ENCODE measurements at regions not wholly inside any gene's neighbourhood (a gene's known extent, or its start where the extent isn't known, plus 50 kb on each side); places are given as distances from the start of the nearest gene placed in this dataset.

DNA sequence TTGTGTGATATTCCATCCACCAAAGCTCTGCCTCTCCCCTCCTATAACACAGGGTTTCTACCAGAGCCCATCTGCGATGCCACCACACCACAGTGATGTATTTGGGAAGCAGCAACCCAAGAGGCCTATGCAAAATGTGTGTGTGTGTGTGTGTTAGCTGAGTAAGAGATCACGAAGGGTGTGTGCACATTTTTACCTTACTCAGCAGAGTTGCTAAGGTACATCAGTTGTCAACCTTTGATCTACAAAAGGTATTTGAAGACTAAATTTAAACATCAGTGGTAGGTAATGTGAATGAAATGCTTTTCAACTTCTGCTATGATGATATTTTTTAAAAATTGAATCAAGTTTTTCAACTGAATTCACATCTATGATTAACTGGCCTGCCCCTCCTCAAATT, 227.6 kb downstream of the FBXO15 start:
- no peak for DNase-seq (ENCODE audit: low read depth)

DNA sequence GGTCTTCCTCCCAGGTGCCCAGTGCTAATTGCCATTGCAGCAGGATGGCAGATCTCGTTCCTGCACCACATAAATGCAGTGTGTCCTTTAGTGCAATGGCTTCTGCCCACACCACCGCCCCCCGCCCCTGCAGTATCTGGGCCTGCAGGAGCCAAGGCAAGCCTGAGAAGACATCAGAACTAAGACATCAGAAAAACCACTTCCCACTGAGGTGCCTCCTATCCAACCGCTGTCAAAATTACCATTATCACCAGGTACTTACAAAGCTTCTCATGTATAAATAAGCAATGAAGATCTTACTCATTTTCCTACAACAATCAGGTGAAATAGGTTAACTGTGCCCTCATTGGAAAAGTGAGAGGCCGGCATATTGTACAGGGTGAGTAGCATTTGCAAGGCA, 228.8 kb downstream of the FBXO15 start:
- no peak for DNase-seq (ENCODE audit: low read depth)

DNA sequence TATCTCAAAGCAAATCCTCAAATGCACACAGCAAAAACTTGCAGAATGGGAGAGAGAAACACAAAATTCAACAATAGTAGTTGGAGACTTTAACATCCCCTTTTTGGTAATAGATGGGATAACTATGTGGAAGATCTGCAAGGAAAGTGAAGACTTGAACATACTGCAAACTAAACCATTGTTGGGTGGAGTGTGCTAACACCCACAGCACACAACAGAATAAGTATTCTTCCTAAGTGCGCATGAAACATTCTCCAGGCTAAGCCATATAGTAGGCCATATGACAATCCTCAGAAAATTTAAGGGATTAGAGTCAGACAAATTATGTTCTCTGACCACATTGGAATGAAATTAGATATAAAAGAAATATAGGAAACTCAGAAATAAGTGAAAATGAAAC, 230.6 kb downstream of the FBXO15 start:
- no peak for DNase-seq (ENCODE audit: low read depth)

DNA sequence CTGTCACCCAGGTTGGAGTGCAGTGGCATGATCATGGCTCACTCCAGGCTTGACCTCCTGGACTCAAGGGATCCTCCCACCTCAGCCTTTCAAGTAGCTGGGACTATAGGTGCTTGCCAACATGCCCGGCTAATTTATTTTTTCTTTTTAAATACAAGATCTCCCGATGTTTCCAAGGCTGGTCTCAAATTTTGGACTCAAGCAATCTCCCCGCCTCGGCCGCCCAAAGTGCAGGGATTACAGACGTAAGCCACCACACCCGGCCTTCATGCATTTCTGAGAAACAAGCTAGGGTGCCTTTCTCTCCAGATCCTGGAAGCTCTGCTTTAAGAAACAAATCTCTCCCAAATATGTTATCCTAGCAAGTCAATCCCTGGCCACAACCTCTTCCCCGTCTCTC, 234.1 kb downstream of the FBXO15 start:
- DNase-seq (ENCODE audit: low read depth) = no peak

DNA sequence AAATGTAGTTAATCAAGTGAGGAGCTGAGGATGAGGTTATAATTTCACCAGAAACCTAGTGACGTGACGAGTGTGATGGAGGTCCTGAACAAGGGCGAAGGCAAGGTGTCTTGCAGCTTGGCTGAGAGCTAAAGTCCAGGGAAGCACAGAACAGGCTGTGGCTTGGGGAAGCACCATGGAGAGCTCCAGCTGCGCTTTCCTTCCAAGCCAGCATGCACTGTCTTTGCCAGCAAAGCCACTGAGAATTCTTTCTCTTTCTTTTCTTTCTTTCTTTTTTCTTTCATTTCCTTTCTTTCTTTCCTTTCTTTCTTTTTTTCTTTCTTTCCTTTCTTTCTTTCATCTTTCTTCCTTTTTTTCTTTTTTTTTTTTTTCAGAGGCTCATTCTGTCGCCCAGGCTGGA, 239.3 kb downstream of the FBXO15 start:
- DNase-seq (ENCODE audit: low read depth) = peak; percentile 63

DNA sequence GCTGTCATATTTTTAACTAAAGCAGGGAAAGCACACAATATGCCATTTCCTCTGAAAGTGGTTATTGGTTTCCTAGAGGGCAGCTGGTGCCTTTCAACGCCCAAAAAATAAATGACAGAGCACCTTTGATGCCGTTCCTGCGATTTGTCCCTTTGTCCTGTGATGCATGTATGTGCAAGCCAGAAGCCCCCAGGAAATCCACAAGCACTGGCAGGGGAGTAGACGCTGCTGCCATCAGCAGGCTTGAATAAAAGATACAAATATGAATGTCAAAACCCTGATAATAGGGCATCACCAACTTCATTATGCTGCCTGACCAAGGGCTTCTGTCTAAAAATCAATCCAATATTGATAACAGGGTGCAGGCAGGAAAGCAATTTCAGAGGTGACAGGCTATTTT, 246.1 kb downstream of the FBXO15 start:
- no peak for DNase-seq (ENCODE audit: low read depth)

DNA sequence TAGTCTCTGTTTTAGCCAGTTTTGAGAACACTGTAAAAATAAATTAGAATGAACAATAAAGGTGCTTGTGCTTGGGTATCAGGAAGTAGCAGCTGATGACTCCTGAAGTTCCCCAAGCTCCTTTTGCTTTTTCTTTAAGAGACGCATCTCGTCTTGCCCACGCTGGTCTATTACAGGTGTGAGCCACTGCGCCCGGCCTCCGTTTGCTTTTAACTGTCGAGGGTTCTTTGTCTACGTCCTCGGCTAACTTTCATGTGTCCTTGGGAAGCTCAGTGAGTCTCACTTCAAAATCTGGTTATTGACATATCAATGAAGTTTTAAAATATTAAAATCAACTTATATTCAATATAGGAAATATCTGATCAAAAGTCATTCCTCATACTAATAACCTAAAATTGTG, 246.5 kb downstream of the FBXO15 start:
- no peak for DNase-seq (ENCODE audit: low read depth)

DNA sequence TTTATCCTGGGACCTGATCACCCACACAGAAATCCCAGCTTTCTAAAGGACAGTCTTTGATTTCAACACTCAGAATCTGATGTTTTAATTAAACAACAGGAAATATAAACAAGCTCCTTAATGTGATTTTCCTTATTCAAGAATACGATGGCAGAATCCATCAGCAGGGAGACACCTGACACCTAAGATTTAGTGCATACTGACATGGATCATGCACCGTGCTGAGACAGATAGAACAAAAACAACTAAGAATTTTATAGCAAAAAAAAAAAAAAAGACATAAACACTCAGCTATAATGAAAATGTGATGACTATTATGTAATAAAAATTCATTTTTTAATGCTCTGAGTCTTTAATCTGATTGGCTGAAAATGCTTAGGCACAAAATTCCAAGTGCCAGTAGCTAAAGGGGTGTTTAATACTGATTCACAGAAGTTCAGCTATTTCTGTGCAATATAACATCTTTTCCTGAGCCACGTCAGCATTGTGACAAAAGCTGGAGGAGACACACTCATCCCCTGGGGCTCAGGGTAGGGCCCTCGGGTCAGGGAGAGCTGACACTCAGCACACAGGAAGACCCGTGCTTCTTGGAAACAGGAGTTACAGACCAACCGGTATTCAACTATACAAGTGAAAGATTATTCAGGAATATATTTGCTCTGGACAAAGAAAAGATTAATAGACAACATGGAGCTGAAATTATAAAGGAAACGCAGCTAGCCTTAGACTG, 247.4 kb downstream of the FBXO15 start:
- DNase-seq (ENCODE audit: low read depth) = no peak

DNA sequence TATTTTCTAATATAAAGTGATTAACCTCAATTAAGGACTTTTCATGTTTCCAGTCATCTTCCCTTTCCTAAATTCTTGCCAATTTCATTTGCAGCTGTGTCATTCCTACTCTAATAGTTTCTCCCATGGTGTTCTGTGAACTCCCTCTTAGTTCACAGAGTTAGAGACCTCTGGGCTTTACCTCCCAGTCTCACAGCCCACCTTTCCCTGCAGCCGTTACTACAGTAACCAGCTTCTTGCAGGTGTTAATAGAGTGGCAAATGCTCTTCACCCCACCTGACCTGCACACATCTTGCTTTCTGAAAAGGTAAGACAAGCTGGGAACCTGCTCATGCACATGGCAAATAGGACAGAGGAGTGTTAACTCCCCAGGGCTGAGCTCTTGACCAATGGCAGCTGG, 250.1 kb downstream of the FBXO15 start:
- DNase-seq (ENCODE audit: low read depth) = no peak

DNA sequence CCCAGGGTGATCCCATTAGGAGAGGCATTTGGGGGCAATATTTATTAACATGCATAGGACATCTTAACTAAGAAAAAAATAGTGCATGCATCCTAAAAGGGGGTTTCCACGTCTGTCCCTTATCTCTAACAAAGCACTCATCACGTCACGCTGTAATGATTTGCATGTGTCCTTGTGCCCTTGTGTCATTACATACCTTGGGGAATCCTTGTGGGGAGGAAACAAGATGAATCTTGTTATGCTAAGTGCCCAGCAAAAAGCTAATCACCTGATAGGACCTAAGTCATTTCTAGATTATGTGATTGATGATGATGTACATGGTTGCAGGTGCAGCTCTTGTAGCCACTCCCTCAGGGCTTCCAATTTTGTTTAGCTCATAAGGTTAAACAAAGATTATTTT, 250.9 kb downstream of the FBXO15 start:
- no peak for DNase-seq (ENCODE audit: low read depth)

DNA sequence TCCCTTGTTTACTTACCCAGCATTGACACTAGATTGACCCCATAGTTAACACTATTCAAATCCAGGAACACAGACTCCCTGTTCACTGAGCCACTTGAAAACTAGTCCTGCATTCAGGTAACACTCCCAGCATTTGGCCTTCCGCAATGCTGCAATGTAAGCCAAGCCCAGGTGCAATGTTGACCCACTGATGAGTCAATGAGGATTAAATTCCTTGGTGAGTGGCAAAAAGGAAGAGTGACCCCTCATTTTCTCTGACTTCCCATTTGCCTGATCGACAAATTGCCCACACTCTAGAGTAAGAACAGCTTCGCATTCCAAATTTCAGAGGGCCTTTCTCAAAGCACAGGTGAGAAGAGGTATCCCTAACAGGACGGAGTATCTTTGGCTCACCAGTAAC, 251.9 kb downstream of the FBXO15 start:
- DNase-seq (ENCODE audit: low read depth) = no peak

DNA sequence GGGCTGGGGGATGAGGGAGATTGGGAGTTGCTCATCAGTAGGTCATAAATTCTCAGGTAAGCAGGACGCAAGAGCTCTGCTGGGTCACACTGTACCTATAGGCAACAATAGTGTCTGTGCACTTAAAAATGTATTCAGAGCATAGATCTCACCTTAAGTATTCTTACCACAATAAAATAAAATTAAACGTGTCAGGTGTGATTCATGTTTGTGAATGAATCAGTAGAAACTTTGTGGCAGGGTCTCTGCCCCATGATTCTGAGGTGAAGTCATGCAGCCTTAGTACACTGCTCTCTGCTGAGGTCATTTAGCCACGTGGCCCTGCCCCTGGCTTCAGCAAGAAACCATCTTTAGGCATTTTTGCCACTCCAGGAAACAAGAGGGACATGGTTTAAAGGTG, 253.8 kb downstream of the FBXO15 start:
- no peak for DNase-seq (ENCODE audit: low read depth)

DNA sequence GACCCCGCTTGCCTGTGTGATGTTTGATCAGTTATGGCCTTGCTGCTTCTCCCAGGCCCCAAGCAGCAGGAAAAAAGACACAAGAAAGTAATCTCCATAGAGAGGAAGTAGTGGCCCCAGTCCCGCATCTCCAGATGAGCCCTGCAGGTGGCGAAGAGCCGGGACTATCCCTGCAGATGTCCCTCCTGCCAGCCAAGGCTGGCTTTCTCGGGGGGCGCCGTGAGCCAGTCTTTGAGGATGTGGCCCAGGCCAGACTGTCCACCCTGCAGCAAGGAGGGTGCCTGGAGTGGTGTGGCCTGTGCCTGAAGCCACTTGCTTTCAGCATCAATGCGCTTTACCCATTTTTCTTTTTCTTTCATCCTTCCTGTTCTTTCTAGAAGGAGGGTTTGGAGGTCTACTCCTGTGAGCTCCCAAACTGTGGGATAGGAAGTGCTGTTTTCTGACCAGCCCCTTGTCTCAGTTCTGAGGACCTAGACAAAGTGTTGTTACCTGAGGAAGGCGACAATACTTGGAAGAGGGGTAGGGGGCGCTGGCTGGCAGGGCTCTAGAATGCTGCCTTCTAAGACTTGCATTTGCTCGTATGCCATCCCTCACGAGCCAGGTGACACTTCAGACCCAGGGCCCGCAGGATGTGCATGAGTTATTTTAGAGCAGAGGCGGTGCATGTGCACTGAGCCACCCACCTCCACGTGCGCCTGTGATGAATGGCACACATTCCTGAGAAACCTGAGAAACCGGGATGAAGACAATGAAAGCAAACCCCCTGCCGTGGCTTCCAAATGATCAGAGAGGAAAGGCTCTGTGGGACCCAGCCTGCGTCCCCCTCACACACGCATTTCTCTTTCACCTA, 255.8 kb downstream of the FBXO15 start:
- DNase-seq (ENCODE audit: low read depth) = no peak

DNA sequence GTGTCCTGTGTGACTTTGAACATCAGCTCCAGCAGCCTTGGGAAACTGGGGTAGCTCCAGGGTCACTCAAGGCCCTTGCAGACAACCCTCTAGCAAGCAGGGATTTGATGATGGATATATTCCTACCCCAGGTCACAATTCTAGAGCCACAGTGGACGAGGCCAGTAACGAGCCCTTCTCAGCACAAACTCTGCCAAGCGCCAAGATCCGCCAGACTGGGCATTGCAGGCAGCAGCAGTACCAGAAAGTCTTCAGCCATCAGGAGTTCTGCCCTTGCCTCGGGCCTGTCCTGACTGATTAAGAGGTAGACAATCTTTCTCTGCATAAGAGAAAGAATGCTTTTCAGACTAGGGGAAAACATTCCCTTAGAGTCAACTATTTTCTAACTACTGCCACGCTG, 259.1 kb downstream of the FBXO15 start:
- DNase-seq (ENCODE audit: low read depth) = no peak

DNA sequence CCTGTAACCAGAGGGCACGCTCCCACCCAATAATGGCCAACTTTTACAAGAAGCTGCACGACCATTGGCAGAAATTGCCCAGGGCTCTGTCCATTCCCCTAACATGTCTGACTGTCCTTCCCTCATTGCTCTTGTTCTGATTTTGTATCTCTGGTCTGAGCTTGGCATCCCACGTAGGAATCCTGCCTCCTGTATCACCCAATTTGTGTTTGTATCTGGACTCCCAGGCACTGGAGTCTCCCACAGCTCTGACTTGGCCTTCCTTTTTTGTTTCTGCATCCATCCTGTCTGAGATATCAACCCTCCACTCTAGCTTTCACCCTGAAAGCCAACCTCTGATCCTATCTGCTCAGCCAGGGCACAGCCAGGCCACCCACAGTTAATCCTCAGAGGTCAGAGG, 259.8 kb downstream of the FBXO15 start:
- DNase-seq (ENCODE audit: low read depth) = no peak

DNA sequence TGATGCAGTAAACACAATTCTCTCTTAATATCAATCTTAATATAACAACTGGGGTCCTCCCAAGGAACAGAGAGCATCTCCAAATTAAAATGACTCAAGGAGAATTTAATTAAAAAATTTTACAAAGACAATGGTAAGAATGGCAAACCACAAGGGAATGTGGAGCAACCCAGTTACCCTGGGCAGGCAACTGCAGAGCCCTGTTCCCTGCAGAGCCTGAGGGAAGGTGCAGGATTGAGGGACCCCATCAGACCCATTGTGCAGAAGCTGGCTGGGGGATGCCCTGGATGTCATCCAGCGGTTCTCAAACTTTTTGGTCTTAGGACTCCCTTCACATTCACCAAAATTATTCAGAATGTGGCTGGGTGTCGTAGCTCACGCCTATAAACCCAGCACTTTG, 262.8 kb downstream of the FBXO15 start:
- no peak for DNase-seq (ENCODE audit: low read depth)

DNA sequence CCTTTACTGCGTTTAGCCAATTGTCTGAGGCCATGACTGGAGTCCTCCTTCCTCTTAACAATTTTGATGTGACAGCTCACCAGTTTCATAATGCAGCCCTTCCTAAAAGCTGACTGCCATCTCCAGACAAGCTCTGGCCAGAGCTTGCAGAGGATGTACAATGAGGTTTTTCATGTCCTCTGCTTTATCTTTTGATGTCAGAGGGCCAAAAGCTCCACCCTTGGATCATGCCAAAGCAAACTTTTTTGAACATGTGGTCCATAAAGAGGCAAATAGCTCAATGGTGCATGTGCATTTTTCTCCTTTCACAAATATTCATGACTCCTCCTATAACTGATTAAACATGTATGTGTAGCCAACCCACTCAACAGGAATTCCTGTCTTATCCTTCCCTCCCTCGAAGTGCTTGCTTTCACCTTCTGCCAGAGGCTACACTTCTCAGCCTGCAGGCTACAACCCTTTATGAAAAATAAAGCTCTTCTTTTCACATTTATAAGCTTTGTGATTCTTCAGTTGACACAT, 266.2 kb downstream of the FBXO15 start:
- DNase-seq (ENCODE audit: low read depth) = peak; percentile 48

DNA sequence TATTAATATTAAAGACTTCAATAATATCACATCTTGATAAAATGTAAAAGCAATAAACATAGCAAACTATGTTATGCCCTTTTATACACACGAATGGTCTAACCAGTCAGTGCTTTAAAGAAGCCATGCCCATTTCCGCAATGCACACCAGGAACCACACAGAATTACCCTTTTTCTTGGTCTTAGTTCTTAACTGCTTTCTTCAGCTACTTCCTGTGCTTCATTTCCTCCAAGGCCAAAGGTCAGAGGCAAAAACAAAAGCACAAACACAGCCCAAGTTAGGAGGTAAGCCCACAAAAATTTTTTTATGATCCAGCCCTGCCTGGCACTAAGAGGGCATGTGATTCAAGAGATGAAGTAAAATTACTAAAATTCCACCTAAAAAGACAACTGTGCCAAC, 267.2 kb downstream of the FBXO15 start:
- peak; percentile 32 for DNase-seq (ENCODE audit: low read depth)

DNA sequence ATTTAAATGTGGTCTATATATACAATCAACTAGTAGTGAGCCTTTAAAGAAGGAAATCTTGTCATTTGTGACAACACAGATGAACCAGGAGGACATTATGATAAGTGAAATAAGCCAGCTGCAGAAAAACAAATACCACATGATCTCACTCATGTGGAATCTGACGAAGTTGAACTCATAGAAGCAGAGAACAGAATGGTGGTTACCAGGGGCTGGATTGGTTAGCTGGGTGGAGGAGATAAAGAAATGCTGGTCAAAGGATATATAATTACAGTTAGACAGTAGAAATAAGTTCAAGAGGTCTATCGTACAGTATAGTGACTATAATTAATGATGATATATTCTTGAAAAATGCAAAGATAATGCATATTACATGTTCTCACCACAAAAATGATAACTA, 267.9 kb downstream of the FBXO15 start:
- DNase-seq (ENCODE audit: low read depth) = peak; percentile 77

DNA sequence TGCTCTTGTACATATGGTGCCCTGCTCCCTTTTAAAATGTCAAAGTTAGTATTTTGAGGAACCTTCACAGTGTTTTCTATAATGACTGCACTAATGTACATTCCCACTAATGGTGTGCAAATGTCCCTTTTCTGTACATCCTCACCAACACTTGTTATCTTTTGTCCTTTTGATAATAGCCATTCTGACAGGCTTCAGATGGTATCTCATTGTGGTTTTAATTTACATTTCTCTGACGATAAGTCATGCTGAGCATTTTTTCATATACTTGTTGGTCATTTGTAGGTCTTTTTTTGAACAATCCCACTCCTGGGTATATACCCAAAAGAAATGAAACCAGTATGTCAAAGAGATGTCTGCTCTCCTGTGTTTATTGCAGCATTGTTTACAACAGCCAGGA, 268.3 kb downstream of the FBXO15 start:
- DNase-seq (ENCODE audit: low read depth) = peak; percentile 51

DNA sequence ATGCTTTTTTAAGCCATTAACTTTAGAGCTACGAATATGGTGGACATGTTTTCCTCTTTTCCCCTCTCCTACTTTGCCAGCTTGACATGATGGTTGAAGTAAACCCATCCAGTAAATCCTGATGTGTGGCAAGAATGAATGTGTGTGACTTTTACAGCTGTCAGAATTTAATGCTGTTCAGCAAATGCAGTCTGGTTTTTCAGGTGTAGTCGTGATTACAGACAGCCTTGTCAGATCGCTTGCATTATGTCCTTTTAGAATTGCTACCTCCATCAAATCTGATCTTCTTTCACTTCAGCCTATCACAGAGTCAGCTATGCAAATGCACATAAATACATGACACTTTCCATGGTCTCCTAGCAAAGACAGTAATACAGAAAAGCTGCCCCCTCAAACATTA, 278.5 kb downstream of the FBXO15 start:
- DNase-seq (ENCODE audit: low read depth) = no peak

DNA sequence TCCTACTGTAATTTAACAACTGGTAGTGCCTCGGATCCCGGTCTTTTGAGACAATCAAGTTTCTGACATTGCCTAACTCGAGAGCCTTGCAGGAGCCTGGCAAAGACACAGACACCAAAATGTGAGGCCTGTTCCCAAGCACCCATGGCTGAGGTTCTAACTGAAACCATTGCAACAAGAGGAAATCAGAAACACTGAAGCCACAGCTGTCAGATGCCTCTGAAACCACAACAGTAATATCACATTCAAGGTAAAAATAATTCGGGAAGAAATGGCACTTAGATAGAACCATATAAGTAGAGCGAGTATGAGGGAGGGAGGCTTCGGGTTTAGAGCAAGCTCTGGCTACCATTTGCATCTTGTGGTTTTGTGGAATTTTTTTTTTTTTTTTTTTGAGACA, 285.9 kb downstream of the FBXO15 start:
- no peak for DNase-seq (ENCODE audit: low read depth)

DNA sequence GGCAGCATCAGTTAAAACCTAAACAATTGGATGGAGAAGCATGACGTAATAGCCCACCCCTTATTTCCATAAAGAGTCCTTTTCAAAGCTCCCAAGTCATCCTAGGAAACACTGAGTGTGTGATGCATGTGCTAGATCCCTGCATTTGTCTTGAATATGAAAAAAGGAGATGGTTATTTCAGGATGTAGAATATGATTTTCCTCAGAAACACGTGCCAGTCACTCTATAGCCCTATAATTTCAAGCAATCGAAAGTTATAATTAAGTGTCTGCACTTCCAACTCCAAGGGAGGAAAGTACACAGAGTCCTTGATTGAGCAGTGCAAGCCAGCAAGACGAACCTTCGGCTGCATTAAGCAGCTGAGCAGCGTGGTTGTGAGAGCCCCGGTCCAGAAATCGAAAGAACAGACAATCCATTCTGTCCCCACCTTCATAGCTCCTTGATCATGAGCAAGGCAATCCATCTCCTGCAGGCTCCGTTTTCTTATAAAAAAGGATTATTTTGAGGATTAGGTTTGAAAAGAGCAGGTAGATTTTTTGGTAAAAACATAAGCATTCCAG, 287.7 kb downstream of the FBXO15 start:
- no peak for DNase-seq (ENCODE audit: low read depth)

All from EH (cell line).